NOMO-1 (cell line): ENCODE measurements at regions not wholly inside any gene's neighbourhood (a gene's known extent, or its start where the extent isn't known, plus 50 kb on each side); places are given as distances from the start of the nearest gene placed in this dataset.

Experiments used
- DNase-seq, 2 experiments: peaks; one replicate each; lab custom pipeline; 2025; ENCODE audit not compliant: unreplicated experiment in 2 of 2; lab: John Stamatoyannopoulos, UW

- no peak for DNase-seq
Measured at GRCh38 chr6:148650941-148651505, 95.8 kb upstream of the UST start.

GRCh38 chr6:148652205-148652604, 94.6 kb upstream of the UST start:
- no peak for DNase-seq

GRCh38 chr6:148653138-148653776, 93.6 kb upstream of the UST start:
- DNase-seq: no peak

- DNase-seq: peak; percentile 84 to 98
Measured at GRCh38 chr6:148657048-148657447, 89.8 kb upstream of the UST start.

GRCh38 chr6:148658681-148659430, 88.0 kb upstream of the UST start:
- DNase-seq: no peak

- no peak for DNase-seq
Measured at GRCh38 chr6:148667395-148667794, 79.4 kb upstream of the UST start.

- DNase-seq: no peak
Measured at GRCh38 chr6:148671085-148671484, 75.7 kb upstream of the UST start.

GRCh38 chr6:148671952-148672351, 74.9 kb upstream of the UST start:
- DNase-seq: no peak

- DNase-seq: no peak
Measured at GRCh38 chr6:148674306-148674705, 72.5 kb upstream of the UST start.

GRCh38 chr6:148677594-148678476, 69.0 kb upstream of the UST start:
- DNase-seq: peak; percentile 59 to 88

GRCh38 chr6:148678682-148679081, 68.1 kb upstream of the UST start:
- no peak for DNase-seq

- DNase-seq: peak in 1 of 2 experiments; percentile 16
Measured at GRCh38 chr6:148681666-148682065, 65.2 kb upstream of the UST start.

GRCh38 chr6:148682252-148682651, 64.6 kb upstream of the UST start:
- DNase-seq: no peak

GRCh38 chr6:148682990-148683389, 63.8 kb upstream of the UST start:
- DNase-seq: peak; percentile 75 to 97

GRCh38 chr6:148689168-148689567, 57.7 kb upstream of the UST start:
- DNase-seq: no peak

- DNase-seq: peak; percentile 46 to 71
Measured at GRCh38 chr6:148693882-148694484, 52.8 kb upstream of the UST start.
